ENCODE measurements at regions not wholly inside any gene's neighbourhood (a gene's known extent, or its start where the extent isn't known, plus 50 kb on each side); places are given as distances from the start of the nearest gene placed in this dataset.

- TF ChIP-seq CTCF (conservative IDR thresholded peaks at IDR 0.05; ENCODE audit: low read depth, low read length) (no peak), EZH2phosphoT487 (IDR thresholded peaks at IDR 0.05; ENCODE audit: borderline replicate concordance, low read length) (no peak)
These were observed 143.4 kb downstream of the RBM43 start for GRCh38 chr2:151118269-151118668.

Measured in PC-3 (cell line).